Testis (tissue), 2 donors: ENCODE measurements at regions not wholly inside any gene's neighbourhood (a gene's known extent, or its start where the extent isn't known, plus 50 kb on each side); places are given as distances from the start of the nearest gene placed in this dataset.

Experiments
- DNase-seq: peaks from one replicate; pipeline ENCODE4 v3.0.0-alpha.2; 2019
- H3K27ac ChIP-seq, 2 donors: fragments of 200-600 bp; sonication (generic); one replicate each; pipeline ENCODE4 v1.5.1; 2019
- H3K27me3 ChIP-seq: fragments of 200-600 bp; sonication (generic); one replicate; pipeline ENCODE4 v1.5.1; 2019
- H3K36me3 ChIP-seq: fragments of 200-600 bp; sonication (generic); one replicate; pipeline ENCODE4 v1.5.1; 2017; ENCODE audit warnings: low read depth; ENCODE audit errors: missing control alignments
- H3K4me1 ChIP-seq: fragments of 200-600 bp; sonication (generic); one replicate; pipeline ENCODE4 v1.5.1; 2019
- H3K4me3 ChIP-seq, 2 donors: fragments of 200-600 bp; sonication (generic); one replicate each; pipeline ENCODE4 v1.5.1; 2017 to 2019
- H3K9me3 ChIP-seq: fragments of 200-600 bp; sonication (generic); one replicate; pipeline ENCODE4 v1.5.1; 2017
- POLR2A ChIP-seq: fragments of 450-650 bp; IDR thresholded peaks from one replicate; pipeline ENCODE4 v1.6.1; 2017; ENCODE audit warnings: antibody characterized with exemption, mild to moderate bottlenecking, moderate library complexity
- WGBS, 2 donors: methylation state at CpG; one replicate each; pipeline ENCODE4 v1.1.5; 2018; 5-methylcytosine and 5-hydroxymethylcytosine counted together
- intact Hi-C: fragments of 100-400 bp; cut with DNase I; formaldehyde crosslinking; loops from one replicate; pipeline ENCODE4 v1.15.1; 2023; ENCODE audit warnings: low total_unique reads
- TF ChIP-seq, protein P1 (sequence below), 3 experiments: fragments of 450-650 bp in 2 of 3; fragments of 200-600 bp in 1 of 3; sonication (generic) in 1 of 3; IDR thresholded peaks; one replicate each; pipeline ENCODE4 v1.5.1; 2016 to 2019; ENCODE audit warnings: antibody characterized with exemption in 3 of 3, mild to moderate bottlenecking in 2 of 3, moderate library complexity in 1 of 3

DNA sequence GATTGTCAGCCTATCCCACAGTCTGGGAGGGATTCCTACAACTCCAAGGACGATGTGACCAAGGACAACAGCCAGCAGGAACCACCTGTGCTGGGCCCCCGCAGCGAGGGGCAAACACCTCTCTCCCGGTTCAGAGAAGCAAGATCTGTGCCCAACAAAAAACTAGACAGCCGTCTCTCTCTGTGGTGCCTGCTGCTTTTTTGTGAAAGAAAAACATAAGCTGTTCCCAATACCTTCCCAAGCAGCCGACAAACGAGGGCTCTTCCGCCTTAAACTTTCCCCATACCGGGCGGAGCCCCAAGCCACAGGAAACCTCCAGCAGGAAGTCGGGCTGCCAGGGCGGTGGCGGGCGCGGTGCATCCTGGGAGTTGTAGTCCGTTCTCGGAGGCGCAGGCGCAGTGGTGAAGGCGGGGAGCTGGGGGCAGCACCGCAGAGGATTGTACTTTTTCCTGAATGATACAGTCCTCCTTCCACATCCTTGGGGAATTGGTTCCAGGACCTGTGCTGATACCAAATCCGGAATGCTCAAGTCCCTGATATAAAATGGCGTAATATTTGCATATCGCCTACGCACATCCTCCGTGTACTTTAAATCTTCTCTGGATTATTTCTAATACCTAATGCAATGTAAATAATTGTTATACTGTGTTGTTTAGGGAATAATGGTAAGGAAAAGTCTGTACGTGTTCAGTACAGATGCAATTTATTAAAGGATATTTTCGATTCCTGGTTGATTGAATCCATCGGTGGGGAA lies 63.1 kb upstream of the IRF2 start:
- no peaks in the 10 kb centered on the region for H3K36me3 ChIP-seq
- TF ChIP-seq, protein P1, sequence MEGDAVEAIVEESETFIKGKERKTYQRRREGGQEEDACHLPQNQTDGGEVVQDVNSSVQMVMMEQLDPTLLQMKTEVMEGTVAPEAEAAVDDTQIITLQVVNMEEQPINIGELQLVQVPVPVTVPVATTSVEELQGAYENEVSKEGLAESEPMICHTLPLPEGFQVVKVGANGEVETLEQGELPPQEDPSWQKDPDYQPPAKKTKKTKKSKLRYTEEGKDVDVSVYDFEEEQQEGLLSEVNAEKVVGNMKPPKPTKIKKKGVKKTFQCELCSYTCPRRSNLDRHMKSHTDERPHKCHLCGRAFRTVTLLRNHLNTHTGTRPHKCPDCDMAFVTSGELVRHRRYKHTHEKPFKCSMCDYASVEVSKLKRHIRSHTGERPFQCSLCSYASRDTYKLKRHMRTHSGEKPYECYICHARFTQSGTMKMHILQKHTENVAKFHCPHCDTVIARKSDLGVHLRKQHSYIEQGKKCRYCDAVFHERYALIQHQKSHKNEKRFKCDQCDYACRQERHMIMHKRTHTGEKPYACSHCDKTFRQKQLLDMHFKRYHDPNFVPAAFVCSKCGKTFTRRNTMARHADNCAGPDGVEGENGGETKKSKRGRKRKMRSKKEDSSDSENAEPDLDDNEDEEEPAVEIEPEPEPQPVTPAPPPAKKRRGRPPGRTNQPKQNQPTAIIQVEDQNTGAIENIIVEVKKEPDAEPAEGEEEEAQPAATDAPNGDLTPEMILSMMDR (IDR thresholded peaks at IDR 0.05), result no peak
- TF ChIP-seq POLR2A, result peak; percentile 88
- DNase-seq, result peak; percentile 97
- no peaks in the 10 kb centered on the region for H3K9me3 ChIP-seq
- H3K4me3 ChIP-seq, result peak overlapping the region; percentile 77 to 80
- no peaks in the 10 kb centered on the region for H3K27me3 ChIP-seq
- peak overlapping the region; percentile 93 to 98 for H3K27ac ChIP-seq
- WGBS, 2 donors, result 0% methylated on average over 24 to 29 of the region's 29 CpGs
- intact Hi-C loops, result loop anchor here (5.0 kb wide), 1 partner anchor 265 kb away; no protein-coding TSS in a partner anchor
- peaks cover 33% of the 10 kb centered on the region for H3K4me1 ChIP-seq

DNA sequence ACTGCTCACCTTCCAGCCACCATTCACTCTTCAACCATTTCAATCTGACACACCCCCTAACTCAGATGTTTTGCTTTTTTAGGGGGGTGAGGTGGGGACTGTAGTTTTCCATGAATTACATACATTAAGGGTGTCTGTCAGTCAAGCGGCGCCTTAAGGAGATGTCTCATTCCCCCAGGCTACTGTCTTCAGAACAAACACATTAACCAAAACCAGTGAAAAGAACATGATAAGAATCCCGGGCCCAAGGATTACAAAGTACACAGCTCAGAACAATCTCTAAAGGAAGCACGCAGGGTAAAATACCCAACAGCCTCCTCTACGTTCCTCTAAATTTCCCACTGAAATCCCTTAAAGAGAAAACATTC lies 62.5 kb upstream of the IRF2 start:
- Histone ChIP-seq H3K36me3 (no peaks in the 10 kb centered on the region), H3K9me3 (no peaks in the 10 kb centered on the region), H3K4me3 (peak overlapping the region; percentile 77 to 80), H3K27ac (peak overlapping the region; percentile 93 to 98), H3K4me1 (peaks cover 35% of the 10 kb centered on the region), H3K27me3 (no peaks in the 10 kb centered on the region)
- TF ChIP-seq, protein P1 (IDR thresholded peaks at IDR 0.05), result no peak
- no peak for TF ChIP-seq POLR2A
- intact Hi-C loops, result loop anchor here (5.0 kb wide), 1 partner anchor 265 kb away; no protein-coding TSS in a partner anchor
- DNase-seq, result no peak
- WGBS, 2 donors, result 1 to 4% methylated on average over 5 of the region's 5 CpGs

DNA sequence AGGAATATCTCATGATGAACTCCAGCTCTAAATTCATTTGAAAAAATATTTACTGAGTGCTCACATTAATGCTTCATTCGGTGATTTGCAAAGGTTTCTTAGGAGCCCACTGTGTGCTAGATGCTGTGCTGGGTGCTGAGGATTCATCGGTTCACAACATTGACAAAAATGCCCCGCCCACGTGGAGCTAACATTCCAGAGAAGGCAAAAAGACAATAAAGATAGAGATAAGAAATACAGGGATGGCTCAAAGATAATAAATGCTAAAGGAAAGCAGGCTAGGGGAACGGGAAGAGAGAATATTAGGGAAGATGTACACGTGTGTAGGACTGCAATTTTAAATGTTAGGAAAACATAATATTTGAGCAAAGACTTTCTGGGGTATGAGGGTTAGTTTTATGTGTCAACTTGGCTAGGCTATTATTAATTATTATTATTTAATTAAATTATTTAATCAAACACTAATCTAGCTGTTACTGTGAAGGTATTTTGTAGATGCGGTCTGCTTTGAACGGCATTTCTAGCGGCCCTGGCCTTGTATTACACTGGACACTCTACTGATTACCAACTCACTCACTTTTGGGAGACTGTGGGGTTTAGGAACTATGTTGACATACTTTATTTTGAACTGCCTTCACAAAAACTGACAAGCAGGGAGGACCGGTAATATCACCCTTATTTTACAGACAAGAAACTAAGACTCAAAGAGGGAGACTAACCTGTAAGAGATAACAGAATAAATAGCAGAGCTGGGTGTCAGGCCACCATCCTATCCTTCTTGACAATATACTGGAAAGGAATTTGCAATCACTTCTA lies 61.9 kb upstream of the IRF2 start:
- Histone ChIP-seq H3K27me3 (no peaks in the 10 kb centered on the region), H3K27ac (peak overlapping the region; percentile 93 to 98), H3K4me3 (peak overlapping the region; percentile 77 to 80), H3K9me3 (no peaks in the 10 kb centered on the region), H3K36me3 (no peaks in the 10 kb centered on the region), H3K4me1 (peaks cover 35% of the 10 kb centered on the region)
- 24 to 27% methylated on average over 10 of the region's 10 CpGs for WGBS, 2 donors
- intact Hi-C loops, result loop anchor here (5.0 kb wide), 1 partner anchor 264 kb away; no protein-coding TSS in a partner anchor
- no peak for TF ChIP-seq POLR2A
- TF ChIP-seq, protein P1 (IDR thresholded peaks at IDR 0.05), result no peak
- DNase-seq, result peak; percentile 34

- peak overlapping the region; percentile 23 to 98 for H3K27ac ChIP-seq
- DNase-seq, result no peak
- no peaks in the 10 kb centered on the region for H3K27me3 ChIP-seq
- H3K4me3 ChIP-seq, result no peak overlapping the region
- H3K36me3 ChIP-seq, result no peaks in the 10 kb centered on the region
- H3K9me3 ChIP-seq, result no peaks in the 10 kb centered on the region
- TF ChIP-seq, protein P1 (IDR thresholded peaks at IDR 0.05), result no peak
- no peak for TF ChIP-seq POLR2A
- H3K4me1 ChIP-seq, result peaks cover 35% of the 10 kb centered on the region
- intact Hi-C loops, result loop anchor here (5.0 kb wide), 1 partner anchor 262 kb away; no protein-coding TSS in a partner anchor
- WGBS, 2 donors, result 55 to 62% methylated on average over 5 of the region's 5 CpGs
Measured at GRCh38 chr4:184534511-184535391, 60.4 kb upstream of the IRF2 start.
